ENCODE measurements at regions not wholly inside any gene's neighbourhood (a gene's known extent, or its start where the extent isn't known, plus 50 kb on each side); places are given as distances from the start of the nearest gene placed in this dataset.

DNA sequence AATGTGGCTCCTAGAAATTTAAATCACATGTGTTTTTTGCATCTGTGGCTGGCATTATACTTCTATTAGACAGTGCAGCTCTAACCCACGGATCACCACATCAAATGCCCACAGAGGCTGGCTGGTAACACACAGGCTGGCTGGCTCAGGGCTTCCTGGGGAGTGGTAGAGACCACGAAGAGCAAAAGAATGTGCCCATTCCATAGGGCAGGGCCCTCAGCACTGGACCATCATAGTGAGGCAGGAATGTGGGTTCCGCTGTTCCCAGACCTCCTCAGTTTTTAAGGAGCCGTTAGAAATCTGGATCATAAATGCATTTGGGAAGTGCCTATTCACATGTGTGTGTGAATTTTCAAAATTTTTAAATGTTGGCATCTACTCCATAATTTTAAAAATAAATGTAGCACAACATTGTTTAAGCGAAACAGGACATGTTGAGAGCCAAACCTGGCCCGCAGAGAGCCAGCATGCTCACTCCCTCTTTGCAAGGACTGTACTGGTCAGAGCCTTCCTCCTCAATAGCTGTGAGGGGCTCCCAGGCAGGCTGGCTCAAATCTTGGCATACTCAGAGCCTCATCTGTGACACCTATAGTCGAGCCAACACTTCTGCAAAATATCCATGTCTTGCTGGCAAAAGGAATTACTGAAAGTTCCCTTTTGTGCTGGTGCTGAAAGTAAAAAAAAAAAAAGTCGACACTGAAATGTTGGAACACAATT is 190.5 kb downstream of the FNDC1 start:
- DNase-seq: no peak
- WGBS (ENCODE audit: extremely low coverage, insufficient read length, low lambda C conversion rate): no CpG with 5 or more reads among the region's 8 CpGs
- Histone ChIP-seq H3K79me1 (ENCODE audit: insufficient read depth, low read depth, low read length, poor library complexity, severe bottlenecking) (no peaks in the 10 kb centered on the region), H2BK15ac (ENCODE audit: low read depth, low read length) (no peak overlapping the region), H4K8ac (replicated peaks; ENCODE audit: insufficient read length, low read depth, low read length) (no peak overlapping the region), H2BK120ac (ENCODE audit: low read depth, low read length, poor library complexity, severe bottlenecking) (no peak overlapping the region), H3K9me3 (ENCODE audit: control insufficient read depth, low read depth, low read length) (no peaks in the 10 kb centered on the region), H3K4ac (ENCODE audit: low read depth, low read length) (no peak overlapping the region), H3K4me1 (ENCODE audit: insufficient read depth, low read length) (no peaks in the 10 kb centered on the region), H4K91ac (ENCODE audit: insufficient read length, low read depth, low read length) (no peak overlapping the region), H3K14ac (ENCODE audit: insufficient read depth, low read length) (no peak overlapping the region; the same call in 1 of the 2 replicates), H2BK5ac (ENCODE audit: insufficient read length, low read length) (no peak overlapping the region), H3K9ac (ENCODE audit: extremely low read depth, insufficient read length, low read length) (no peak overlapping the region), H3K18ac (ENCODE audit: insufficient read length, low read depth, low read length) (no peak overlapping the region), H2BK12ac (ENCODE audit: insufficient read length, low read depth, low read length) (no peak overlapping the region), H4K20me1 (ENCODE audit: control insufficient read depth, insufficient read depth, insufficient read length) (no peaks in the 10 kb centered on the region), H3T11ph (ENCODE audit: low read length) (no peak overlapping the region), H3K23me2 (ENCODE audit: insufficient read length, low read depth, low read length, poor library complexity, severe bottlenecking) (no peaks in the 10 kb centered on the region), H2BK20ac (ENCODE audit: low read depth, low read length, poor library complexity, severe bottlenecking) (no peak overlapping the region), H3K4me2 (ENCODE audit: insufficient read depth, insufficient read length, low read length) (no peak overlapping the region), H2AK5ac (ENCODE audit: insufficient read length, low read length) (no peak overlapping the region), H3K23ac (ENCODE audit: insufficient read length, low read depth, low read length) (no peak overlapping the region), H2AFZ (ENCODE audit: low read length) (no peak overlapping the region), H4K5ac (ENCODE audit: insufficient read length, low read depth, low read length) (no peak overlapping the region), H3K79me2 (ENCODE audit: insufficient read depth, low read length) (no peaks in the 10 kb centered on the region), H3K56ac (ENCODE audit: insufficient read length, low read depth, low read length) (no peak overlapping the region), H3K27ac (ENCODE audit: insufficient read length, low read depth, low read length) (no peak overlapping the region), H3K27me3 (ENCODE audit: insufficient read depth, low read length) (no peaks in the 10 kb centered on the region)
- Mint-ChIP-seq H3K27ac (no peak overlapping the region), H3K27me3 (ENCODE audit: low read depth) (peaks cover 21% of the 10 kb centered on the region), H3K36me3 (ENCODE audit: insufficient read depth in 1 of 3, low read depth in 3 of 3) (no peaks in the 10 kb centered on the region), H3K9me3 (peaks cover 2 to 57% of the 10 kb centered on the region in 2 experiments; a peak in 4 of 5 replicates), H3K4me1 (no peaks in the 10 kb centered on the region), H3K4me3 (no peak overlapping the region)
- TF ChIP-seq, protein P1, sequence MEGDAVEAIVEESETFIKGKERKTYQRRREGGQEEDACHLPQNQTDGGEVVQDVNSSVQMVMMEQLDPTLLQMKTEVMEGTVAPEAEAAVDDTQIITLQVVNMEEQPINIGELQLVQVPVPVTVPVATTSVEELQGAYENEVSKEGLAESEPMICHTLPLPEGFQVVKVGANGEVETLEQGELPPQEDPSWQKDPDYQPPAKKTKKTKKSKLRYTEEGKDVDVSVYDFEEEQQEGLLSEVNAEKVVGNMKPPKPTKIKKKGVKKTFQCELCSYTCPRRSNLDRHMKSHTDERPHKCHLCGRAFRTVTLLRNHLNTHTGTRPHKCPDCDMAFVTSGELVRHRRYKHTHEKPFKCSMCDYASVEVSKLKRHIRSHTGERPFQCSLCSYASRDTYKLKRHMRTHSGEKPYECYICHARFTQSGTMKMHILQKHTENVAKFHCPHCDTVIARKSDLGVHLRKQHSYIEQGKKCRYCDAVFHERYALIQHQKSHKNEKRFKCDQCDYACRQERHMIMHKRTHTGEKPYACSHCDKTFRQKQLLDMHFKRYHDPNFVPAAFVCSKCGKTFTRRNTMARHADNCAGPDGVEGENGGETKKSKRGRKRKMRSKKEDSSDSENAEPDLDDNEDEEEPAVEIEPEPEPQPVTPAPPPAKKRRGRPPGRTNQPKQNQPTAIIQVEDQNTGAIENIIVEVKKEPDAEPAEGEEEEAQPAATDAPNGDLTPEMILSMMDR (conservative IDR thresholded peaks at IDR 0.05): no peak

Data from H9 (cell line).